ENCODE measurements at regions not wholly inside any gene's neighbourhood (a gene's known extent, or its start where the extent isn't known, plus 50 kb on each side); places are given as distances from the start of the nearest gene placed in this dataset.
"Not testable (repeated sequence)": the region's sequence is repeated elsewhere in the genome, so short reads cannot be mapped to it uniquely, and the experiment has no call there.

DNA sequence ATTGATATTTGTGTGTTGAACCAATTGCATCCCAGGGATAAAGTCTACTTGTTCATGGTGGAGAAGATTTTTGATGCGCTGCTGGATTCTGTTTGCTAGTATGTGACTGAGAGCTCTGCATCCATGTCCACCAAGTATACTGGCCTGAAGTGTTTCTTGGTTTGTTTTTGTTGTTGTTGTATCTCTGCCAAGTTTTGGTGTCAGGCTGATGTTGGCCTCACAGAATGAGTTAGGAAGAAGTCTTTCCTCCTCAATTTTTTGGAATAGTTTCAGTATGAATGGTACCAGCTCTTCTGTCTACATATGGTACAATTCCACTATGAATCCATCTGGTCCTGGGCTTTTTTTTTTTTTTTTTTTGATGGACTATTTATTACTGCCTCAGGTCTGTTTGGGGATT is 50.9 kb upstream of the OSTN start:
- no peak for DNase-seq (ENCODE audit: low read depth, low spot score)
- no peak overlapping the region for H3K4me3 ChIP-seq (ENCODE audit: low read length)

- H3K4me3 ChIP-seq (ENCODE audit: low read length) = no peak overlapping the region
- no peak for DNase-seq (ENCODE audit: low read depth, low spot score)
Observed at GRCh38 chr3:191143224-191143623, 55.8 kb upstream of the OSTN start.

DNA sequence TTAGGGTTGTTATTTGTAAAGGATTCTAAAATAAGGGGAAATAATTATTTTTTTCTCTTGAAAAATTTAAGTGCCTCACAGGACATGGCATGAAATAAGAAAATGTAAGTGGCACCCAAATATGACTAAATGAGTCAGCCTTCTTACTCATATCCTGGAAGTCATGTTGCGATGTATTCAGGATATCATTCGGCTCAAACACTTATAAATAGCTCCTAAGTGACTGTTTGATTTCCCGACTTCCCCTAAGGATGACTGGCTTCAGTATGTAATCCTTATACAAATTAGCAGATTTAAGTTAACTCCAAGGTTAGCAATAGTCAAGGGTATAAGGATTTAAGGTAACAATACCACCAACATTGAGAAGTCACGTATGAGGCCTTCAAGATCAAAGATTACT is 57.3 kb upstream of the OSTN start:
- no peak for DNase-seq (ENCODE audit: low read depth, low spot score)
- H3K4me3 ChIP-seq (ENCODE audit: low read length) = no peak overlapping the region

DNA sequence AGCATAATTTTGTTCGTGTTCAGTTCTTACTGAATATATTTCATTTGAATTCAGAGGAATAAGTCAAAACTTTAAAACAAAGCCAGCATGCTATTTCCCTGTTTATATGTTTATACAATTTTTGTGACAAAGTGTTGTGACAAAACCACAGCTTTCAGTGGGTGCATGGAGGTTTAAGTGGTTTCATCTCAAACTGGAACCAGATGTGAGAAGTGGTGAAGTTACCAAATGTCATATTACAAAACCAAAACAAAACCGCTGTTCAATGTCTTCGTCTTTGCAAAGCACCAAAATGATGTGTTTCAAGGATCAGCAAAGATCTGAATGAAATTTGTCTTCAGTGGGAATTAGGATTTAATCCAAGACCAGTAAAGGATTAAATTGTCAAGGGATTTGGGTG is 59.3 kb upstream of the OSTN start:
- DNase-seq (ENCODE audit: low read depth, low spot score) = no peak
- no peak overlapping the region for H3K4me3 ChIP-seq (ENCODE audit: low read length)

DNA sequence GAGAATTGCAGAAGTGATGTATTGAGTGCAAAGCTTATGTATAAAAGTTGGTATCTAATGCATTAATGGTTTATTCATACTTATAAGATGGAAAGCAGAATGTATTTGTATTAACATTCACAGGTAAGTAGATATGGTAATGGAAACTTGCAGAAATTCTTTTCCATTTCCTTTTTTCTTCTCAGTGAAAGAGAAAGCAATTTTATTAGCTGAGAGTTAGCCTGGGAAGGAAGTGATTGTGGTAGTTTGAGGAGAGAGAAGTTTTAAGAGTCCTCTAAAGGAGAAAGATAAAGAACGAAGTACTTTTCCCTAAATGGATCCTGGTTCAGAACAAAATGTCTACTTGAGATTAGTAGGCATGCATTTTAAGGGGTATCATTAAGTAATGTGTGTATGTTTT is 60.1 kb upstream of the OSTN start:
- H3K4me3 ChIP-seq (ENCODE audit: low read length) = no peak overlapping the region
- no peak for DNase-seq (ENCODE audit: low read depth, low spot score)

DNA sequence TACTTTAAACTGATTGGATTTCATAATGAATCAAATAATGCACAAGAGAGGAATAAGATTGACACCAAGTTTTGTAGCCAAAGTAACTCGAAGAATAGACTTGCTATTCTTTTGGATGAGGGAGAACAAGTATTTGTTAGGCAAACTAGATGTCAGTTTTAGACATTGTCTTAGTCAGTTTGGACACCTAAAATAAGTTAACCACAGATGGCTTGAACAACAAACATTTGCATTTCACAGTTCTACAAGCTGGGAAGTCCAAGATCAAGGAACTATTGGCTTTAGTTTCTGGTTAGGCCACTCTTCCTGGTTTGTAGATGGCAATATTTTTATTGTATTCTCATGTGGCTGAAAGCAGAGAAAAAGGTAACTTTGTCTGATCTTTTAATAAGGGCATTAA is 61.3 kb upstream of the OSTN start:
- DNase-seq (ENCODE audit: low read depth, low spot score) = no peak
- H3K4me3 ChIP-seq (ENCODE audit: low read length) = no peak overlapping the region

GRCh38 chr3:191136347-191136746 is 62.7 kb upstream of the OSTN start:
- DNase-seq (ENCODE audit: low read depth, low spot score) = no peak
- H3K4me3 ChIP-seq (ENCODE audit: low read length) = no peak overlapping the region

- H3K4me3 ChIP-seq (ENCODE audit: low read length) = no peak overlapping the region
Observed at GRCh38 chr3:191135175-191135574, 63.9 kb upstream of the OSTN start.

GRCh38 chr3:191133359-191133758 is 65.7 kb upstream of the OSTN start:
- DNase-seq (ENCODE audit: low read depth, low spot score) = no peak

More at GRCh38 chr3:191135175-191135574, 63.9 kb upstream of the OSTN start:
- no peak for DNase-seq (ENCODE audit: low read depth, low spot score)

GRCh38 chr3:191131305-191131704 is 67.7 kb upstream of the OSTN start:
- DNase-seq (ENCODE audit: low read depth, low spot score) = no peak
- H3K4me3 ChIP-seq (ENCODE audit: low read length) = no peak overlapping the region

More at GRCh38 chr3:191133359-191133758, 65.7 kb upstream of the OSTN start:
- no peak overlapping the region for H3K4me3 ChIP-seq (ENCODE audit: low read length)

DNA sequence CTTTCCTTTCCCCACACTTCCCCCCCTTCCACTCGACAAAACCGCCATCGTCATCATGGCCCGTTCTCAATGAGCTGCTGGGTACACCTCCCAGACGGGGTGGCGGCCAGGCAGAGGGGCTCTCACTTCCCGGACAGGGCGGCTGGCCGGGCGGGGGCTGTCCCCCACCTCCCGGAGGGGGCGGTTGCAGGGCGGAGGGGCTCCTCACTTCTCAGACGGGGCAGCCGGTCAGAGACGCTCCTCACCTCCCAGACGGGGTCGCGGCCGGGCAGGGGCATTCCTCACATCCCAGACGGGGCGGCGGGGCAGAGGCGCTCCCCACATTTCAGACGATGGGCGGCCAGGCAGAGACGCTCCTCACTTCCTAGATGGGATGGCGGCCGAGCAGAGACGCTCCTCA is 74.2 kb upstream of the OSTN start:
- not testable (repeated sequence) for DNase-seq (ENCODE audit: low read depth, low spot score); H3K4me3 ChIP-seq (ENCODE audit: low read length)

DNA sequence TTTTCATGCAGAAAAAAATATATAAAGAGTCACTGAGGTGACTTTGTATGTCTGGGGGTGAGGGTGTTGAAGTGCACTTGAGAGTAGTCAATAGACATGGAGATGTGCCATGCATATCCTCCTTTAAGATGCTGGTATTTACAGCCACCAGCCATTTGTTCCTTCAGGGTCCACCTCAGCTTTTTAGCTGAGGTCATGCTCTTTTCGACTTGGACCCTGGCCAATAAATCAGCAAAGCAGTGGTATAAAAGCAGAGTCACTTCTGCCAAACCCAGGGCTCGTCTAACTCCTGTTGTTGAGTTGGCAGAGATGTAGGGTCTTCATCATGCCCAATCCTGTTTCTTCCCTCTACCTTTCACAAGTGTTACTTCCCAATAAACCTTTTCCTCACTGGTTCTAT is 75.1 kb upstream of the OSTN start:
- no peak overlapping the region for H3K4me3 ChIP-seq (ENCODE audit: low read length)
- no peak for DNase-seq (ENCODE audit: low read depth, low spot score)

GRCh38 chr3:191123231-191123630 is 75.8 kb upstream of the OSTN start:
- H3K4me3 ChIP-seq (ENCODE audit: low read length) = no peak overlapping the region
- DNase-seq (ENCODE audit: low read depth, low spot score) = no peak

DNA sequence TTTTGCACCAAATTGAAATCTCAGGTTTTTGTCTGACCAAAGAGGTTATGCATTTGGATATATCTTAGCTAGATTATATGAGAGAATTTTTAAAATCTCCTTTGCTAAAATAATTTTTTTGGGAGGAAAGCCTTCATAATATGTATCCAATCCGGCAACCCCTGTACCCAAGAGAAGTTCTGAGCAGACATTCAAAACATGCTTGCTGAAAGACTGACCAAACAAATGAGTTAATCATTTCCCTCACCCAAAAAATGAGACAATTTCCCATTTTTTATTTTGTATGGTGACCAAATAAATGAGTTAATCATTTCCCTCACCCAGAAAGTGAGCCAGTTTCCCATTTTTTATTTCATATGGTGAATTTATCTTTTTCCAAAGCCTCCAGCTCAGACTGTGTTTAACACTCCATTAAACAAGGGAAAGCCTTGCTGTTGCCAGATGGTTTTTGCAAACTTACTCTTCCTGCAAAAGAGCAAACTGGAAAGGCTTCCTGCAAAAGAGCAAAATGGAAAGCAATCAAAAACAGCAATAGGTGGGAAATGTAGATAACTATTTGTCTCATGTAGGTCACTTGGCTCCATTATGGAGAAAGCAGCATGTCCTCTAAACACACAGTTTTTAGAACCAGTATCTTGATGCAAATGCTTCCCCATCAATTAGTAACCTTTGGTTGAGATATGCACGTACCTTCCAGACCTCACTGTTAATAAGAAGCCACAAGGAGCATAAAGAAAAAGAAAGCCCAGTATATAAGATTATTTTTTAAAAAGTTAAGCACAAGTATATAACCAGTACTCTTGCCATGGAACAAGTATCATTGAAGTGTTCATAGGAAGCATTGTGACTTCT is 78.4 kb upstream of the OSTN start:
- no peak for DNase-seq (ENCODE audit: low read depth, low spot score)
- no peak overlapping the region for H3K4me3 ChIP-seq (ENCODE audit: low read length)

- DNase-seq (ENCODE audit: low read depth, low spot score) = no peak
- H3K4me3 ChIP-seq (ENCODE audit: low read length) = no peak overlapping the region
Observed at GRCh38 chr3:191119415-191120295, 79.4 kb upstream of the OSTN start.

DNA sequence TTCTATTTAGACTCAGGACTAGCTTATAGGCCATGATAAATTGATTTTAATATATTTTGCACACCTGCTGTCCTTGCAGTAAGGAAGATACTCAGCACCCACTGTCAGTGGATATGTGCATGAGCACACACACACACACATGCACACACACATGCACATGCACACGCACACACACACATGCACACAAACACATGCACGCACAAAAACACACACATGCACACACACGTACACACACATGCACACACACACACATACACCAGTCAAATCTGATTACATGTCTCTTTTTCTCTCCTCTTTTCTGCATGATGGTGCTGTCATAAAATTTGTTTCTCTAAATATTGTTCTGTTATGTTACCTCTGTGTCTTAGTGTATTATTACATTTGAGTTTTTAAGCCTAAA is 87.3 kb upstream of the OSTN start:
- H3K4me3 ChIP-seq (ENCODE audit: low read length) = no peak overlapping the region
- DNase-seq (ENCODE audit: low read depth, low spot score) = no peak

DNA sequence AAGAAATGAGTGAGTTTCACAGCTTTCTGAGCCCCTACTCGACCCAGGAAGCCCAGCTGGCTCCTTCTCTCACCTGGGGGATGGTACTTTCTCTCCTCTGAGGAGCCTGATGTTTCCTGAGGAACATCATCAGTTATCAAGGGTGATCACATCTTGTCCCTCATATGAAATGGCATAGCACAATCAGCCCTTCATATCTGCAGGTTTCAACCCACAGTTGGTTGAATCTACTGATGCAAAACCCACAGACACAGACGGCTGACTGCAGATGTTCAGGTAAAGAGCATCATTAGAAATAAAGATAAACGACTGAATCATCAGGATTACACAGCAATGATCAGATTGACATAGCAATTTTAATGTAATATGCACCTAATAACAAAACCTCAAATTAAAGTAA is 93.6 kb upstream of the OSTN start:
- no peak overlapping the region for H3K4me3 ChIP-seq (ENCODE audit: low read length)
- no peak for DNase-seq (ENCODE audit: low read depth, low spot score)

- no peak overlapping the region for H3K4me3 ChIP-seq (ENCODE audit: low read length)
- DNase-seq (ENCODE audit: low read depth, low spot score) = no peak
Observed at GRCh38 chr3:191100516-191100915, 98.5 kb upstream of the OSTN start.

DNA sequence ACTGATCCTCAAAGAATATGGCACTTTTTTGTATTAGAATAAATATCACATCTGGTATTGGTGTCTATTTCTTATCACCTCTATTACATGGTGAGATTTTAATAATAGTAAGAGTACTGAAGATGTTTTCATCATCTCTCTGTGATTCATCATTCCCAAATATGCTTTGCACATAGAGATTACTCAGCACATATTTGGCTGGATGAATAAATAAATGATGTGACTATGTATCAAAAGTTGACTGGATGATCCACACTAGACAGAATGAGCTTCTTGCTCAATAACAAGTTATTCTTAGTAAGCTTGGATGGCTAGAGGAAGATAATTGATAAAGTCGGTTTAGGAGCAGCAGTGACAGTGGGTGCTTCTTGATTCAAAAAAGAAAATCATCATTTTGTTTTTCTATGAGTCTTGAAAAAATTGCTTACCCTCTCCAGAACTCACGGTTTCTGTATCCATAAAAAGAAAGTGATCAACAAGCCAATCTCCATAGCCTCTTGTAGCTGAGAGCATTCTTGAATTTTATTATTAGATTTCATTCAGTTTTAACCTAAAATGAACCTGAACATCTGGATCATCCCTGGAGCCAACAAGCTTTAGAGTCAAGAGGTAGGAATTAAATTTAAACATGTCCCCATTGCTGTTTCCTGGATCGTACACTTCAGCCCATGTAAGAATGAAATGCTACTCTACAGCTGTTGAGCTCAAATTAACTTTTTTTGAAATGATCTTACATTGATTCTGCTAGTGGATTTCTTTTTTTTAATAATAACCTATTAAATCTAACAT is 104.8 kb upstream of the OSTN start:
- H3K4me3 ChIP-seq (ENCODE audit: low read length) = no peak overlapping the region
- DNase-seq (ENCODE audit: low read depth, low spot score) = no peak

- H3K4me3 ChIP-seq (ENCODE audit: low read length) = no peak overlapping the region
- no peak for DNase-seq (ENCODE audit: low read depth, low spot score)
Observed at GRCh38 chr3:191087391-191087790, 111.7 kb upstream of the OSTN start.

All from Jurkat, Clone E6-1 (cell line).